HG03025 (cell line): ENCODE measurements at regions not wholly inside any gene's neighbourhood (a gene's known extent, or its start where the extent isn't known, plus 50 kb on each side); places are given as distances from the start of the nearest gene placed in this dataset.
"Not testable (repeated sequence)": the region's sequence is repeated elsewhere in the genome, so short reads cannot be mapped to it uniquely, and the experiment has no call there.

Experiments
- ATAC-seq: cut with Tn5 transposase; IDR thresholded peaks from one replicate; pipeline ENCODE4 v1.9.1; 2021; ENCODE audit warnings: mild to moderate bottlenecking, moderate library complexity; ENCODE audit not compliant: unreplicated experiment, low FRiP score

DNA sequence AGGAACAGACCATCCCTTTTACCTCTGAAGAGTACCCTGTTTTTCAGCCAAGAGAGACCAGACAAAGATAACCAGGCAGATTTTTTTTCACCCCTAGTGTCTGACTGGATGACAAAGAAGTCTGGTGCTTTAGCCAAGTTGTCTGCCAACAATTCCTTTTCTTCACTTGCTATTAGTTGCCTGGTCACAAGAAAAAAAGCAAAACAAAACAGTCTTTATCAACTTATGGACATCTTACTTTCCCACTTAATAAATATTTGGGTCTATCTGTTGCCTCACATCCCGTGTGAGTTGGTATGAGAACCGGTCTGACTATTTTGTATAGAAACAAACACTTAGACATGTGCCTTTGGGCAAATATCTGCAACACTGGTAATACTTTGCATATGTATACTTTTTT lies 662.9 kb downstream of the PLPP3 start:
- ATAC-seq = no peak

DNA sequence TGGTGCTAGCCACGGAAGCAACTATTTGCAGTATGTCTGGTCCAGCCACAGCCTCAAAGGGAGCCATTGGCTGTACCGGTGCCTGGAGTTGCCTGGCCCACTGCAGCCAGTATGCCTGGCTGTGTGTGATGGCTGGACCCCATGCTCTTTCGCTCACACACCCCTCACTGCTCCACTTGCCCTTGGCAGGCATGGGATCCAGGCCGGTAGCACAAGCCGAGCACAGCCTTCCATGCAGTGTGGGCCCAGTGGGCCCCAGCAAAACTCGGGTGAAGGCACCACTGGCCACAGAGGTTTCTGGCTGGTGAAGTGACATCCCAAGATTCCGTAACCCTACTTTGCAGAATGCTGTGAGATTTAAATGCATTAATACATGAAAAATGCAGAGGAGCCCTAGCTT lies 665.8 kb downstream of the PLPP3 start:
- ATAC-seq = no peak

DNA sequence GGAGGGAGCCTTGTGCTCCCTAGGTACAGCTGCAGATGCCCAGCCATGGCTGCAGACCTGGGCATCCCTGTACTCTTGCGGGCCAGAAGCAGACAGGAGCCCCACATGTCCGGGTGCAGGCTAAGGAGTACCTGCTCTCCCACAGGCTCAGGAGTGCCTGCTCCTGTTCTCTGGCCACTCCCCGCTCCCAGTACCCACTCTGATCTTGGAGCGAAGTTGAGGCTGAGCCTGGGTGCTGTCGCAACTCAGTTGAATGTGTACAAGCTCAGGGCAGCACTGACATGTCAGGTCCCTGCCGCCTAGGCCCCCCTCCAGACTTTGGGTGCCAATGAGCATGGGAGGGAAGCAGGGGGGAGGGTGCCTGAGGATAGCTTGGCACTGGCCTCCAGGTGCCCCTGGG lies 666.9 kb downstream of the PLPP3 start:
- no peak for ATAC-seq

GRCh38 chr1:55904541-55904940 lies 674.8 kb downstream of the PLPP3 start:
- ATAC-seq = no peak

GRCh38 chr1:55898181-55898580 lies 681.2 kb downstream of the PLPP3 start:
- no peak for ATAC-seq

DNA sequence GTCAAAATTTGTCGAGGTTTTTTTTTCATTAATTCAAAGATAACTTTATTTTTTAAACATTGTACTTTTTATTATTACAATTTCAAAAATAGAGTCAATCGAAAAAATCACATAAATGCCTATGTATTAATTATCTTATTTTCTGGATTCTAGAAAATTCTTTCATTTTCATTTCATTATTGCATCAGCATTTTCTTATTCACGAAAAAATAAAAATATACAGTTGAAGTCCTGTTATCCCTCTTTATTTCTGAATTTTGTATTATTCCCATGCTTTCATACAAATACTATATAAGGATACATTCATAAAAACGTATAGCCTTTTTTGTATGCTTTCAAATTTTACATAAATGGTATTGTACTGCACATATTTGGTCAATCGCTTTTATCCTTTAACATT lies 681.0 kb upstream of the USP24 start:
- ATAC-seq = no peak

DNA sequence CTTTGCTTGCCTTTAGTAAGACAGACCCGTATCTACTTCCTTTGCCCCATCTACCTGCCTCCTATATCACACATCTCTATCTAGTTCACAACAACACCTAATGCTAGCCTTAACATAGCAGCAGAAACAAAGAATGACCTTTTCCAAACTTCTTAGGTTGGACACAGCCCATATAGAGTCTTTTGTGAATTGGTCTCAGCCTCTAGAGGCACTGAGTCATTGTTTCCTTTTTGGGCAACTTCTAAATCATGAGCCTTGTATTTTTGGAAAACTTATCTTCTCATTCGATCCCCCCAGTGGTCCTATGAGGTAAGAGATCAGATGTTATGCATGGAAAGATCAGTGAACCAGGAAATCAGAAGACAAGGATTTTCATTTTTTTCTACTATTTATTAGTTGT lies 679.4 kb upstream of the USP24 start:
- ATAC-seq = no peak

DNA sequence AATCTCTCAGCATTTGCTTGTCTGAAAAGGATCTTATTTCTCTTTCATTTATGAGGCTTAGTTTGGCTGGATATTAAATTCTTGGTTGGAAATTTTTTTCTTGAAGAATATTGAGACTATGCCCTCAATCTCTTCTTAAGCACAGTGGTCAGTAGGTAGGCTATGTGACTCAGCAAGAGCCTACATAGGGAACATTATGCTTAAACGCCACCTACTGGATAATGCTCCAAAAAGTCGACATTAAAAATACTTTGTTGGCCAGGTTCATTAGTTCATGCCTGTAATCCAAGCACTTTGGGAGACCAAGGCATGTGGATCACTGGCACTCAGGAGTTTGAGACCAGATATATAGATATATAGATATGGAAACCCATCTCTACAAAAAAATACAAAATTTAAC lies 678.0 kb upstream of the USP24 start:
- no peak for ATAC-seq

GRCh38 chr1:55888685-55889317 lies 673.6 kb upstream of the USP24 start:
- ATAC-seq = no peak

- no peak for ATAC-seq
These were observed 671.9 kb upstream of the USP24 start for GRCh38 chr1:55886856-55887712.

GRCh38 chr1:55885619-55886018 lies 670.5 kb upstream of the USP24 start:
- no peak for ATAC-seq

DNA sequence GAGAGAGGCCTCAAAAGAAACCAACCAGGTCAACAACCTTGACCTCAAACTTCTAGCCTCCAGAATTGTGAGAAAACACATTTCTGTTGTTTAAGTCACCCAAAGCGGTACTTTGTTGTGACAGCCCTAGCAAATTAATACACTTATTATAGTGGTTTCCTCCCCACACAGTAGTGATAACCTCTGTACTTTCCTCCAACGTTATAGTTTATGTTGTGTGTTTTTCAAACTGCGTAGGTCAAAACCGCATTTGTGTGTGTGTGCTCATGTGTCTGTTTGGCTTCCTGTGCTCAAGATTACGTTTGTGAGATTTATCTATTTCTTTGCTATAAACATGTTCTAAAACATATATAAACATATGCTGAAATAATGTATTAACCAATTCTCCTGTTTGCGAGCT lies 667.8 kb upstream of the USP24 start:
- no peak for ATAC-seq

GRCh38 chr1:55879346-55879745 lies 664.2 kb upstream of the USP24 start:
- no peak for ATAC-seq

DNA sequence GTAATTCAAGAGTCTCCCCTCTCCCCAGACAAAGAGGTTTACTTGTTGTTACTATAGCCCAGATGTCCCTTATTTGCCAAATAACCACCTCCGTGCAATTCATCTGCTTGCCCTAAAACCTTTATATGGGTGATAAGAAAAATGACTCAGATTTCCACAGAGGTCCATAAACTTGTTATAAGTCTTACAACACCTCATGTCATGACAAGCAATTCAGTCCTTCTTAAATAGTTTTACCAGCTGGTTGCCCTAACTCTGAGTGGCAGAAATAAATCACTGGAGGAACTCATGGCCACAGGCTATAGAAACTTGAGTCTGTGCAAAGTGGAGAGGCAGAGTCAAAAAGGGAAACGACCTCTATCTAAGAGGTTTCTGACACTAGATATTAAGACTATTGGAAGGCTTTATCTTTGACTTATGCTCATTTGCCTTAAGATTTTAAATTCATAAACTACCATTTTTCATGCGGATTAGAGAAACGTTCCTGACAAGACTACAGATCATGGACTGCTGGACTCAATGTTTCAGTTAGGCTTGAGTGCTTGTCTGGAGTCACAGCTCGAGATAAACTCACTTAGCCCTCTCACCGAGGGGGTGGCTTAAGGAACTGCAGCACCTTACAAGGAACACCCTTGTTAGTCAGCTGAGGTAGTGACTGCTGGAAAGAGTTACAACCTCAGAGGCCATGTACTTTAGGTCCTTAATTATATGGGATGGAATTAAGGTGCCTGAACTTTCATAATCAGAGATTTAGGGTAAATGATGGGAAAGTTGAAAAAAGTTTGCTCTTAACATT lies 662.5 kb upstream of the USP24 start:
- ATAC-seq = no peak

- no peak for ATAC-seq
These were observed 661.3 kb upstream of the USP24 start for GRCh38 chr1:55876276-55877060.

DNA sequence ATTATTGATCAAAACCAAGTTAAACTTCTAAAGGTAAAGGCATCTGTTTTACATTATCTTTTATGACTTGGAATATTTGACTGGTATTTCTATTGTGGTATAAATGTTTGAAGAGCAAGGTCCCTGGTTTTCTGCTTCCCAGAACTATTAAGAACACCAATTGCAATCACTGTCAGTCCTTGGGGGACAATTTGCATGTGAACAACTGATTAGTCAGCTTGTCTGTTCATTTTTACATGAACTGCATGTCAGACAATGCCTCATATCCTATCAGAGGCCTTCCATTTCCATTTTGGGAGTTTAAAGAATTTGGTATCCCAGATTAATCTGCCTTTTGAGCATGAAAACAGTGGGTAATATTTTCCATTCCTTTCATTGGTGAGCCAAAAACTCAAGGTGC lies 654.9 kb upstream of the USP24 start:
- no peak for ATAC-seq

DNA sequence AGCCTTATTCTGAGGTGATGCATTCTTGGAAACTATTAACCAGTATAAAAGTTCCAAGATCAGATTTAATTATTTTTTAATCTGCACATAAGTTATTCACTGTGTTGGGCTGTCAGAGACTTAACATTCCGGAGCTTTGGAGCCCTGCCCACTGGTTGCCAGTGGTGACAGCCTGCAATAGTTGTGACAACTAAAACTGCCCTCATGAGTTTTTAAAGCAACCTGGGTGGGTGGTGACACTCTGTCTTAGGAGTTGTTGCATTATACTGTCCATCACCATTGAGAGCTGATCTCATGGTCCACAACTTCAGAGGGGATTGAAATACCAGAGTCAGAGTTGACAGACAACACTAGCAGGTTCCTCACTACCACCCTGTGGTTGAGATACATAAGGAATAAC lies 653.9 kb upstream of the USP24 start:
- no peak for ATAC-seq

DNA sequence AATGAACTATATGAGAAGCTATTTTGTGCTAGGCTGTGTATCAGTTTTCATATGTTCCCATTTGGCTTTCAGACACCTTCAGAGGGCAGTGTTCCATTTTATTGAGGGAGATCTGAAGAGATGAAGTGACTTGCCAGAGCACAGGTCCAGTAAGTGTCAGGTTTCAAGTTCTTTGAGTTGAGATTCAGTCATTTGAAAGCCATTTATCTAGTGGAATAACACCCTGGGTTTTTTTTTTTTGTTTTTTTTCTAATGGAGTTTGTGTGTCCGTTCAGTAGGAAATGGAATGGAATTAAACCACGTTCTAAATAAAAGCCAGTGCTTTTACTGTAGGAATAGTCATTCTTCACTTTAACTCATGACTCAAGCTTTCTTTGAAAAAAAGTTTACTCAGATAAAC lies 652.9 kb upstream of the USP24 start:
- ATAC-seq = no peak

DNA sequence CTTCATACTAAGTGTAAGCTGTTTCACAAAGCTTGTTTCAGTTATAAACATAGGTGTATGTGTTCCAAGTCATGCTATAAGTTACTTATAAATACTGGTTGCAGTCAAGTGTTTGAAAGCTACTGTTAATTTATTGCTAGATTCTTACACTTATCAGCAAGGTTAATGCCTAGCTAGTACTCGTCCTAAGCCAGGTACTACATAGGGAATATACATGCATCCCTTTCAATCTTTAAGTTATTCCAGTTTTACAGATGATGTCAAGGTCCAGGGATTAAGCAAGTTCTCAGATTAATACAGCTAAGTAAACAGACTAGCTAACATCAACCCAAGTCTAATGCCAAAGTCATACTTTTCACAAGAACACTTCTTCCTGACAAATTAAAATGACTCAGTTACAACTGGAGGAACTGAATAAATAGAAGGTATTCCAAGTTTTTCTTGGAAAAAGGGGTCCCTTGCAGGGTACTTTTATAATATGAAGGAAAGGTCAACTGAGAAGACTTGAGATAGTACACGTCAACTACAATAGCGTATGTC lies 652.2 kb upstream of the USP24 start:
- no peak for ATAC-seq

- ATAC-seq = not testable (repeated sequence)
These were observed 650.6 kb upstream of the USP24 start for GRCh38 chr1:55865778-55866177.
